Fibroblast of skin of scalp (primary cell): ENCODE measurements at regions not wholly inside any gene's neighbourhood (a gene's known extent, or its start where the extent isn't known, plus 50 kb on each side); places are given as distances from the start of the nearest gene placed in this dataset.

ENCODE experiments used
- DNase-seq: peaks from one replicate; pipeline ENCODE4 v3.0.0-alpha.2; 2013

DNA sequence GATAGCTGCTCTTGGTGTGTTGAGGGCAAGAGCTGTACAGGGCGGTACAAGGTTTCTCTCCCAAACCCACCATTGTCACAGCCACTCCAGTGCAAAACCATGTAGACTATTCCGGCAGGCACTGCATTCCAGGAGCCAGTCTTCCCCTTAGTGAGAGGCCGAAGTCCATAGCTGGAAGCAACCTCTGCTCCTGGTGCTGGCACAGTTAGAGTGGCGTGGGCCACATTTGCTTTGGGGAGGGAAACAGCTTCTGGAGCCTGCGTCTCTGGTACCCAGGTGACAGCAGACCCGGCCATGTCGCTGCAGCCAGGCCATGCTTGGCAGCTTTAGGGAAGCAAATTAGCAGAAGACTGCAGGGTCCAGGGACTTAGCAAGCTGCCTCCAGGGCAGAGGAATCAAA, 788.0 kb downstream of the BRD1 start:
- DNase-seq: no peak

DNA sequence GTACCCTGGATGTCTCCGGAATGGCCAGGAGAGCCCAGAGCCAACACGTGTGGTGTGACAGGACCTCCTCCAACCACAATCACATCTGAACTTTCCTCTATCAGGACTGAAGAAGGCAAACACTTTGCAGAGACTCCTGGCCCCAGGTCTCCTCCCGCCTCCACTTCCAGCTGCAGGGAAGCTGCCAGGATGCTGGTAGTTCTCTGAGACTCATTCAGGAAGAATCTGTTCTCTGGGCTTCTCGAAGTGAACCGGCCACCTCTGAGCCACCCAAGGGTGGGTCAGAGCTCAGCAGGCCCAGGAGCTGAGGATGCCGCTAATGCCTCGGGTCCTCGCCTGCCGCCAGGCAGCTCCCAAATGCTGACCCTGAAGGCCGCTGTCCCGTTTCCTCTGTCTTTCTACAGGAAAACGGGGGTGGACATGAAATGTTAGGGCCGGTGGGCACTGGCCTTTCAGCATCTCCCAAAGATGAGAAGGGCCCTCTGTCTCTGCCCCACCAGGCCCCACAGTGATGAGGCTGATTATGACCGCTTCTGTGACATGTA, 789.9 kb downstream of the BRD1 start:
- no peak for DNase-seq

DNA sequence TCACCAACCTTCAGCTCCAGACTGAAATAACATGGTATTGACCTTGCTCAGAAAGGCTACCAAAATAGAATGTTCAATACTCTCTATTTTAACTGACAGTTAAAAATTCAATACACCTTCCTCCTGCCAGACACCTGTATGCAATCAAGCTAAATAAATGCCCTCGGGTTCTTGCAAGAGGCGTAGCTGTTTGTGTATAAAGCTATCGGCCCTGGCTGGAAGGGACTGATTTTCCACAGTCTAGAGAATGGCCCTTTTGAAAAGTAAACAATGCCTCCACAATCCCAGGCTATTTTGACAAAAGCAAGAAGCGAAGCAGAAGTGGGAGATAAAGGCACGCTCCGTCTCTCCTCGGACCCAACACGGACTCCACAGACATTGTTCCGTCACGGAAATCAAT, 791.2 kb downstream of the BRD1 start:
- no peak for DNase-seq

DNA sequence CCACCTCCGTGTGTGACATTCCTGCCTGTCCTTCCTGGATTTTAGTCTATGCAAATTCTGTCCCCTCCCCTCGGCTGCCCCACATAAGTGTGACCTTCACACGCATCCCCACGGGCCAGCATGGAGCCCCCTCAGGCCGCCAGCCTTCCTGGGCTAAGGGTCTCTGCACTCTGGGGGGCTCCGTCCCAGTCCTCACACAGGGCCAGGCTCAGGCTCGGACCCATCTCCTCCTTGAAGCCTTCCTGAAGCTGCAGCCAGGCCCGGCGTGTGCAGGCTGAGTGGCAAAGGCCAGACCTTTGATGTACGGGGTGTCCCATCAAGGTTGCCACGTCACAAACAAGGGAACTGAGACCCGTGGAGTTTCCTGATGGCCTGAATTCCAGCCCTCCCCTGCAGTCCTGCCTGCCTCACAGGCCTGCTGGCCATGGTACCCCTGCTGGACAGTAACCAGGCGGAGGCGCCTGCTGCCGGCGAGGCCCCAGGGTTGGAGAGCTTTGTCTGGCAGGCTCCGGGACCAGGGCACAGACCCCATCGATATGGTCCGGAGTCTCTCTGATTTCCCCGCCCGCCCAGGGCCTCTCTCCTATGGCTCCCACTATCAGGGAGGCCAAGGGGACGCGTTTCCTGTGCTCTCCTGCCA, 791.7 kb downstream of the BRD1 start:
- DNase-seq: no peak

DNA sequence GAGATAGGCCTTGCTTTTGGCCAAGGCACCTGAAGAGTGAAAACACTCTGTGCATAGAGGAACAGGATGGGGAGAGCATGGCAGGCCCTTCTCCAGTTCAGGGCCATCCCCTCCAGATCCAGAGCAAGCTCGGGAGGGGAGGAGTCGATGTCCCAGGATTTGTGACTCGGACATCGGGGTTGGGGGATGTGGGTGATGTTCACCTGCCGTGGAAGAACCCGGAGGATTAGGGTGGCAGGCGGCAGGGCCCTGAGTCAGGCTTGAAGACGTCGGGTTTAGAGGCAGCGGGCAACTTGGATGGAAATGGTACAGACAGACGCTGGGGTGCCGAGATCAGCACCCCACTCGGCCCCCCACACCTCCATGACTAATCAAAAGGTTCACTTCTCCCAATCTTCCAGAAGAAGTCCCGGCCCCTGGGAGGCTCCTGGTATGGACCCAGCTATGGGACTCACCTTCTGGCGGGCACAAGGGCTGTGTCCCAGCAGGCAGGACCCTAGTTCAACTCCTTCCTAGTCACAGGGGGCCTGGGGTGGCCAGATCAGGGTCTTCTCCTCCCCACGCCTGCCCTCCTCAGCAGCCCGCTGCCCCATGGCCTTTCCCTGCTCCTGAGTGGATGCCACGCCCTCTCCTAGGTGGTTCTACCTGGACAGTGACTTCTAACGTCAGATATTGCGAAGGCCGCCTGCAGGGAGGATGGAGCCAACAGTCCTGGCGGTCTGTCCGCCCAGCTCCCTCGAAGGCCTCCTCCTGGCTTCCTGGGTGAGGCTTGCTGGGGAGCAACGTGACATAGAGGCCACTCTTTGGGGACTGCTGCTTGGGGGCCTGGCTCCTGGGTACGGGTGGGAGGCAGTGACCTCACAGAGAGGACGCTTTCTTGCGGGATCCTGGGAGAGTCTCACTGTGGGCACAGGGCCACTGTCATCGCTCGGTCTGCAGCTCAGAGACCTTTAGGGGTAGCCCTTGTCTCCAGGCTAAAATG, 792.5 kb downstream of the BRD1 start:
- DNase-seq: no peak

DNA sequence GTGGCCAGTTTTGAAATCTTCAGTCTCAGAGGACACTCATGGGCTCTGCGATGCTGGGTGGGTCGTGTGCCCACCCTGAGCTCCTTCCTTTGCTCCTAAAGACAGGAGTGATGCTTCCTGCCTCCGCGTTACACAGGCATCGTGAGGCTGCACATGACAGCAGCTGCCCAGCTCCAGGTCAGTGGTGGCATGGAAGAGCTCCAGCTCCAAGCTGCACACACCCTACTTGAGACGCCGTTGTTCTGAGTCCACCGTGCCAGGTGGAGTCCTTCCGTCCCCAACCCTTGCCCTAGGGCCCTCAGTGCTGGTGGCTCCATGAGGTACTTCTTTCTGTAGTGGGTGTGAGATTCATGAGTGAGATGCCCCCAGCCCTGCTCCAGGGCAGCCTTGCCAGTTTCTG, 794.1 kb downstream of the BRD1 start:
- no peak for DNase-seq

DNA sequence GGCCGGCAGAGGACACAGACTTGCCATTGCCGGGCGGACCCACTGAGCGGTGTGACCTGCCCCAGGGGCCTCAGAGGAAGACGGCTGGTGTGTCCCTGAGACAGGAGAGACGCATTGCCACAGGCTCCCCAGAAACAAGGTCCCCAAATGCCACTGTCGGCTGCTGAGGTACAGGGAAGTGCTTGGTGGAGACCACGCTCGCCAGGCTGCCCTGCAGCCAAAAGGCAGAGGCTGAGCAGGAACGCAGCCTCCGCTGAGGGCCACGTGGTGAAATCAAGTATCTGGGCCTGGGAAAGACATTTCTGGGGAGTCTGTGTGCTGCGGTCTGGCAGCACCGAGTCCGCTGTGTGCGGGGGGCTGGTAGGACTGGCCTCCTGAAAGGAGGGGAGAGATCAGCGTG, 794.9 kb downstream of the BRD1 start:
- no peak for DNase-seq

DNA sequence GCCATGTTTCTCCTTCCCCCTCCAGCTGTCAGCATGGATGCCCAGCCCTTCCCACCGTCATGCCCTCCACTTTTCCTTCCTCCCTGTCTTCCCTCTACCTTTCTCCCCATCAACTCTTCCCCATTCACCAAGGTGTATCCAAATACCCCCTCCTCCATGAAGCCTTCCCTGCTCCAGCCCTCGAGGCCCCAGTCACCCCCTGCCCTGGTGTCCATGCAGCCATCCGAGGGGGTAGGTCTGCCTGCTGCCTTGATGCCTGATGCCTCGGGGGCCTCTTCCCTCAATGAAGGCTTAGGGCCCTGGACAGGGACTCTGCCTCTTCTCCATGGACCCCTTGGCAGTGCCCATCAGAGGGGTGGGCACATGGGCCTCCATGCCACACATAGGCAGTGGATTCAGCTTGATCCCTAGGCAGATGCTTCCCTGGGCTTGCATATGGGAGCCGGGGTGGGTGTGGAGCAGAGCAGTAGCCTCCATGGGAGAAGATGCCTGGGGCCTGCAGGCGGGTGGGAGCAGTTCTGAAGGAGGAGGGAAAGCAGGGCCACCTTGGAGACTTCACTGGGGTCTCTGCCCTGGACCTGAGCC, 795.8 kb downstream of the BRD1 start:
- no peak for DNase-seq

DNA sequence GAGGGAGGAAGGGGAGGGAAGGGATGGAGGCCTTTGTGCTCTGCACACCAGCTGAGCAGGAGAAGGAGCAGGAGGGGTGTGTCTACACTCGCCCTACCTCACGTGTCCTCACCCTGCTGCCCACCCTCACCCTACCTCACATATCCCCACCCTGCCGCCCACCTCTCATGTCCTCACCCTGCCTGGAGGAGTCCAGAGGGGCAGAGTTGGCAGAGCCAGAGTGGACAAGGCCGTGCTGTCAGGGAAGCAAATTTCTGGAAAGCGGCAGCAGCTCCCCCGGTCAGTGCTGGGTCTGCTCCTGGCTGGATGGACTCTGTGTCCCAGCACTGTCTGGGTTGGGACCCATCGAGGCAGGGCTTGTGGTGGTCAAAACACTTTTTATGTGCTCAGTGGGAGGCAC, 799.6 kb downstream of the BRD1 start:
- no peak for DNase-seq

DNA sequence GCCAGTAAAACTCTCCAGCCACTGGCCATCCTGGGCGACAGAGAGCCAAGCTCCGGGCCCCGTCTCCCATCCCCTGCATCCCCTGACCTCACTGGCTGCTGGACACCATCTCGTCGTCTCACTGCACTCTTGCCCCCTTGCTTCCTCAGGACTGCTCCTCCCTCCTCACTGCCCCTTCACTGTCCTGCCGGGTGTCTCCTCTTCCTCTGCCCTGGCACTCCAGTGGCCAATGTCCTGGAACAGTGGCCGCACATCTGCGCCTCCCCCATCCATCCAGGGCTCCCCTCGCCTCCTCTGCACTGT, 800.4 kb downstream of the BRD1 start:
- no peak for DNase-seq

DNA sequence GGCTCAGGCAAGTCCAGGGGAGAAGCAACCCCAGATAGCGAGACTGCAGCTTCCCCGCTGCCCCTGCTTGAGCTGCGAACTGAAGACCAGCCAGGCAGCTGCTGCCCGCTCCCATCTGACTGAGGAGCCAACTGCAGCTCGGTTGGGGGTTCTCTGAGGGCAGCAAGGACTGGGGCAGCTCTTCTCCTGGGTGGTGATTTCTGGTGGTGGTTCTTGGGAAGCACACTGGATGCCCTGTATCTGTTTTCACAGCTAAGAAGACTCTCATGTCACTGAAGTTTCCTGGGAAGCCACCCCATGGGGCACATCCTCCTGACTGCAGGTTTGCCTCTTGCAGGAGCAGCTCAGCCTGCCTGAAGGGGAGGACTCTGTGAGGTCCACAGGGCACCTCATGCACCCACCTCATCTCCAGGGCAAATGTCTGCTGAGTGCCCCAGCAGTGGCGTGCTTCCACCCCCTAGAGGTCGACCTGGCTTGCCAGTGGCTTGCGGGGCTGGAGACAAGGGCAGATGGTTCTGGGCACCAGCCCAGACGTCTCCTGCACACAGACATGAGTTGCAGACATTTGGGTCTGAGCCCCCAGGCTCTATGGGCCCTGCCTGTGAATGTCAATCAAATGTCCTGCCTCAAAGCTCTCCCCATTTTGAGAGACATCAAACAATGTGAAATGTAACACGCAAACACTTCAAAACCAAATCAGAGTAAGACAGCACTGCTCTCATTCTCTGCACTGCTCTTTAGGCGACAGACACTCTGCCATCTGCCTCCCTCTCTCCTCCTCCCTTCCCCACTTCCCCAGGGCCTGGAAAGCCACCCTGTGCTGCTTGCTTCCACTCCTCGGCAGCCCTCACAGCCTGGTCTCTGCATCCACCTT, 800.9 kb downstream of the BRD1 start:
- no peak for DNase-seq

DNA sequence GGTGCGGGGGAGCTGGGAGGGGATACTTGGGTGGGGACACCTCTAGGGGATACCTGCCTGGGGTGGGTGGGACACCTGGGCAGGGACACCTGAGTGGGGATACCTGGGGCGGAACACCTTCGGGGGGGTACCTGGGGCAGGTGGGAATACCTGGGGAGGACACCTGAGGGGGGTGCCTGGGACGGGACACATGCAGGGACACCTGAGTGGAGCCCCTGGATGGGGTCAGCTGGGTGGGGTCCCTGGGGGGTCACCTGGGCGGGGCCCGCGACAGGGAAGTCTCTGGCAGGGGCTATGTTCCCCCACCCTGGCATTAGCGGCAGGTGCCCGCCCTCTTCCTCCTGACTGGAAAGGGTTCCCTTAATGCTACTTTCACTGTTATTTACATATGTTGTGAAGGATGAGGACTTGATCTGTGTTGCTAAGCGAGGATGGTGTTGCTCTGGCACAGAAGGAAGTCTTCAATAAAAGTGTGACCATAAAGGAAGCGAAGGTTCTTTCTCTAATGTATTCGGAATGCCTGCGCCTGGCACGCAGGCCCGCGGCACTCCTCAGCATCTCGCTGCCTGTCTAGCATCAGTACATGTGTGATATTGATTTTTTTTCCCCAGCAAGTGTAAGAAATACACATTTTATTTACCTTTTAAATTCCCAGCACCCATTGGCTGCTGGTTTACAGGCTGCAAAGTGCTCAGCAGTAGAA, 801.7 kb downstream of the BRD1 start:
- no peak for DNase-seq

DNA sequence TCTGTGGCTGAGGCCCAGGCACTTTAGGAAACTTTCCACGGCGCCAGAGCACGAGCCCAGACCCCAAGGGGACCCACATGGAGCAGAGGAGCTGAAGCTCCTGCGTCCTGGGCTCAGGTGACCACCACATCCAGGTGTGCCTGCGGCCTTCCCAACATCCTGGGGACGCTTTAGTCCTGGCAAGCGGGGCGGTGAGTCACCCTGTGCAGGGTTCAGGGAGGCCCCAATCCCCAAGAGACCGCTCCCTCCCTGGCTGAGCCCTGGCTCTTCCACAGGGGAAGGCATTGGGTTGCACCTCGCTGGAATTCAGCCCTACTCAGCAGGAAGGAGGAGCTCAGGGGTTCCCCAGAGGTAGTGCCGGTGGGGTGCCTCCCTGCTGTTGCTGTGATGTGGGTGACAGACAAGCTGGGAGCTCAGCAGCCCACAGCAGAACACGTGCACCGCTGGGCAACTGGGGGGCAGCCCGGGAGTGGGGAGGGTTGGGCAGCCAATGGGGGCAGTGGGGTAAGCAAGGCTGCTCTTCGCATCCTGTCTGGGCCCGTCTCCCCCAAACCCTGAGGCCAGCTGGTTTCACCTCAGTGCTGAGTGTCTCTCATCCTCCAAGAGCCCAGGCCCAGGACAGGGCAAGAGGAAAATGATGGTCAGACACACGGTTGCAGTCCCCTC, 802.8 kb downstream of the BRD1 start:
- no peak for DNase-seq

DNA sequence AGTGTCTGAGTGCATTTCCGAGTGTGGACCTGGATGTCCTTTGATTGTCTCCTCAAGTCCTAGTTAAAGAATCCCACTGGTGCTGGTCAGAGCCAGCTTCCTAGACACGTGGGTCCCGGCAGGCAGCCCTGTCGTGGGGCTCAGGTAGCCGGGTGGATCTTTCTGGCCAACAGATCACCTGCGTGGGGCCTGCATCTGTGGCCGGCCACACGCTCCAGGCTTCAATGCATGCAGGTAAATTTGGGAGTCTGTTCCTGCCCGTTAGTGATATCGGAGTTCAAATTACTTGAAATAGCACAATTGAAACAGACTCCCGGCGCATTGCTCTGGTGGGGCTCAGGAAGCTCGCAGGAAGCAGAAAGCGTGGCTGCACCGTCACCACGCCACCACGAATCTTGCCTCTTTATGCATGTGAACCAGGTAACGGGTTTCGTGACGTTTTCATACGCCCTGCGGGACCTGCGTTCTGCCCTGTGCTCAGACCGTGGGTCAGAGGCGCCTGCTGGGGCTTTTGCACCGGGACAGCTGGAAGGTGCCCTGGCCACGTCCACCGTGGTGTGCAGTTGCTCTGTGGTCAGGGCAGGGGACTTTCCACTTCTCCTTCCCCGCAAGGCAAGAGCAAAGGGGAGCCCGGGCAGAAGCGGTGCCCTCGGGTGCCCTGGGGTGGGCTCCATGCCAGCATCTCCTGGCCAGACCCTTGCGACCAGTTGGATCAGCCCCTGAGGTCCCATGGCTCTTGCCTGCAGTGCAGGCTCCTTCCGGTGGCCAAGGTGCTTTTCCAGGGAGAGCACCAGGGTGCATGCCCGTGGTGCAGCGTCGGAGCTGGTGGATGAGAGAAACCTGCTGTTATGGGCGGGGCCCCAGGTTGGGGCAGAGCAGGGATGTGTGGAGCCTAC, 803.5 kb downstream of the BRD1 start:
- DNase-seq: no peak

DNA sequence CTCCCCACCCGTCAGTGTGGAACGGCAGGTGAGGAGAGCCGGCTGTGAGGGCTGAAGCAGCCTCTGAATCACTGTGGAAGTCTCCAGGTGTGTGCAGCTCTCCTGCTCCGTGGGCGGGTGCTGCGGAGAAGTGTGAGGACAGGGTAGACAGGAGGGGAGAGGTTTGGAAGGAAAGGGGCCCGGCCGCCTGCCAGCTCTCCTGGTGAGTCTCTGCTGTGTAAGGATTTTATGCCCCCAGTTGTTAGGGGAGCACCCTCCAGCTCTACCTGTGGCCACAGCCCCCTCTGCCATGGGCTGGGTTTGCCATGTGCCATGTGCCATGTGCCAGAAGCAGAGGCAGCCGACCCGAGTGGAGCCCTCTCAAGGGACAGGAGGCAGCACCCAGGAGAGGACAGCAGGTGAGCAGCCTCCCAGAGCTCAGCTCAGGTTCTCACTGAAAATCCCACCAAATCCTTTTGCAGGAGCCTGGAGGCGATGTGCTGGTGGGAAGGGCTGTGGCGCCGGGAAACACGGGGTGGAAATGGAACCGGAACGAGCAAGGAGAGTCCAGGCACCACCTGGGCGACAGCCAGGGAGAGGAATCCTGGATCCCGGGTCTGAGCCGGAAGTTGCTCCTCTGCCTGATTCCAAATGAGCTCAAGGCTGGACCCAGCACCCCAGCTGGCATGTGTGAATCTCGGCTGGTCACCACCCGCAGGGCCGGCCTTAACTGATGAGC, 804.4 kb downstream of the BRD1 start:
- no peak for DNase-seq

DNA sequence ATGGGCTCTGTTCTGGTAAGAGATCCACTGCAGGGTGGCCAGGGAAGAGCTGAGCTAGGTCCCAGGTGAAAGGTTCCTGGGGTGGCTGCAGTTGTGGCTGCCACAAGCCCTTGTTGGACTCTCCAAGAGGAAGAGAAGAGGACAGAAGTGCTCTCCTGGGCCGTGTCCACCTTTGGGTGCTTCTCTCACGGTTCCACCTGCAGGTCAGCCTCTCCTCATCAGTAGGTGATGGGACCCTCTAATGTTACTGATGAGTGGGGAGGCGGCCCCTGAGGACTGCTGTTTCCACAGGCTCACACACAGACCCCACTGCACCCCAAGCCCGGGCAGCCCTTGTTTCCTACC, 804.9 kb downstream of the BRD1 start:
- no peak for DNase-seq

DNA sequence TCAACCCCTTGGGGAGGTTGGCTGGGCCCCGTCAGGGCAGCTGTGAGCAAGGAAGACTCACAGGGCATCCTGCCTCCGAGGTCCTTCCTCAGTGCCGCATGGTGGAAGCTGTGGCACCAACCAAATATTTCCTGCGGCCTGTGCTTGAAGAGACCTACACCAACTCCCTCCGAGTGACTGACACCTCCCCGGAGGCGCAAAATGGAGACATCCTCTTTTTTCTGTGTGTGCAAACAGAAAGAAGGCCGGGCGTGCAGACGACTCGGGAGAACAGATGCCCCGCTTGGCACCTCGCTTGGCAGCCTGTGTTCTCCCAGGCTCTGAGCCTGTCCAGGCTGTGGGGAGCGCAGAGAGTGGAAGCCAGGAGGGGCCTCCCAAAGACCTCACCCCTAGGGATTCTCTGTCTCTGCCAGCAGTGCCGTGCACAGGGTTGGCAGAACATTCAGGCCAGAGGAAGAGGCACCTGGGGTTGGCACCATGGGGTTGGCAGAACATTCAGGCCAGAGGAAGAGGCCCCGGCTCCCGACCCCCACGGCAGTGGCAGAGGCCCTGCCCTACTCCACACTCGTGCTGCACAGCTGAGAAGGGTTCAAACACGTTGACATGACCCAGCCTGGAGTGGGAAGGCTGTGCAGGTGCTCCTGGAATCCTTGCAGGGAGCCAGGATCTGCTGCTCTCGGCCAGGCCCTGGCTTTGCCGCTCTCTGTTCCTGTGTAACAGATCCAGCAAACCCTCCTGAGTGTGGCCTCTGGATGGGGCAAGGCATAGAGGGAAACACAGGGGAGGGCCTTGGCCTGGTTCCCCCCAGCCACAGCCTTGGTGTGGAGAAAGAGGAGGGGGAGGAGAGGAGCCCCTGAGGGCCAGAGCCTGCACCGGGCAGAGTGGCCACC, 805.5 kb downstream of the BRD1 start:
- DNase-seq: no peak

DNA sequence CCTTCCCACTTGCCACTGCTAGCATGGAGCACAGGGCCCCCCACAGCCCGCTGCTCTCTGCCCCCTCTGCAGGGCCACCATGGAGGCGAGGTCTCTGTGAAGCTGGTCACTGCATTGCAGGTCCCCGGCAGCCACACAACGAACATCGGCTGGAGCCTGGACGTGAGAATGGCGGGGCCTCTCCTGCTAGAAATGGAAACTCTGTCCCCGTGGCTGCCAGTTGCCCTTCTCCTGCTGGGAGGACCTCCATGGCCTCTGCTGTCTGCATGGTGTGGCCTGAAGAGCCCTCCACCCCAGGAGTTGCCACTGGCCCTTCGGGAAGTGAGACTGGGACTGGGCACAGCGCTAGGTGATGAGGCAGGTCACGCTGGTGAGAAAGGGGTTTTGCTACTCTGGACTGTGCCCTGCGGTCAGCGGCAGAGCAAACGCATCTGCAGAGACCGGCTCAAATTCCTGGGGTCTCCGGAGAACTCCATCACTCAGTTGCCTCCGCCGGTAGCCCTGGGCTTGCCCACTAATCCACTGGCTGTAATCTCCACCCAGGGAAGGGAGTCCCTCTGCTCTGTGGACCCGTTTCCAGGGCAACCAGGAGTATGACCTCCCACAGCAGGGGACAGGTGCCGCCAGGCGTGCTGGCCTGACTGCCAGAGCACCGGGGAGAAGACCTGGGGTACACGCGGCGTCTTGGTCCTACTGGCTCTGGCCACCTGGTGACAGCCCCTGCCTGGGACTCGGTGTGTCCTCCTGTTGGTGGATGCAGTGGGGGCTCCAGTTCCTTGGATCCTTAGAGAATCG, 806.3 kb downstream of the BRD1 start:
- DNase-seq: no peak
